Fibroblast of skin of right biceps (primary cell): ENCODE measurements at regions not wholly inside any gene's neighbourhood (a gene's known extent, or its start where the extent isn't known, plus 50 kb on each side); places are given as distances from the start of the nearest gene placed in this dataset.
A peak's percentile ranks its signal among the peaks of the same experiment; 100 is the strongest.

Experiments
- DNase-seq: peaks from one replicate; pipeline ENCODE4 v3.0.0-alpha.2; 2013

GRCh38 chr3:159830523-159831154, 158.0 kb upstream of the IL12A start:
- DNase-seq = peak; percentile 33

- DNase-seq = no peak
Observed at GRCh38 chr3:159831466-159831865, 157.2 kb upstream of the IL12A start.

GRCh38 chr3:159832024-159832423, 156.6 kb upstream of the IL12A start:
- DNase-seq = no peak

GRCh38 chr3:159835126-159835525, 153.5 kb upstream of the IL12A start:
- no peak for DNase-seq

- DNase-seq = no peak
Observed at GRCh38 chr3:159837725-159838124, 150.9 kb upstream of the IL12A start.

- no peak for DNase-seq
Observed at GRCh38 chr3:159838938-159839337, 149.7 kb upstream of the IL12A start.

GRCh38 chr3:159839561-159840379, 148.9 kb upstream of the IL12A start, which contains the start of gene SCHIP1:
SCHIP1 (plus strand) TSS chr3:159839861.
- DNase-seq = peak; percentile 30

- DNase-seq = no peak
Observed at GRCh38 chr3:159840703-159841299, 147.8 kb upstream of the IL12A start.

GRCh38 chr3:159841766-159842165, 146.9 kb upstream of the IL12A start:
- no peak for DNase-seq

- DNase-seq = peak; percentile 46
Observed at GRCh38 chr3:159843840-159844730, 144.6 kb upstream of the IL12A start.

- DNase-seq = no peak
Observed at GRCh38 chr3:159844801-159845261, 143.8 kb upstream of the IL12A start.

- DNase-seq = no peak
Observed at GRCh38 chr3:159845737-159846136, 142.9 kb upstream of the IL12A start.

- no peak for DNase-seq
Observed at GRCh38 chr3:159846255-159846654, 142.4 kb upstream of the IL12A start.

- no peak for DNase-seq
Observed at GRCh38 chr3:159848348-159849118, 140.1 kb upstream of the IL12A start.

GRCh38 chr3:159850481-159850880, 138.2 kb upstream of the IL12A start:
- DNase-seq = no peak

GRCh38 chr3:159852266-159852665, 136.4 kb upstream of the IL12A start:
- DNase-seq = no peak

GRCh38 chr3:159852821-159853505, 135.7 kb upstream of the IL12A start:
- DNase-seq = peak; percentile 59

- no peak for DNase-seq
Observed at GRCh38 chr3:159853506-159853864, 135.2 kb upstream of the IL12A start.

GRCh38 chr3:159854500-159855124, 134.0 kb upstream of the IL12A start:
- DNase-seq = peak; percentile 95

- DNase-seq = no peak
Observed at GRCh38 chr3:159855599-159856346, 132.9 kb upstream of the IL12A start.
